Retinal pigment epithelial cell (primary cell): ENCODE measurements at regions not wholly inside any gene's neighbourhood (a gene's known extent, or its start where the extent isn't known, plus 50 kb on each side); places are given as distances from the start of the nearest gene placed in this dataset.
A peak's percentile ranks its signal among the peaks of the same experiment; 100 is the strongest.

ENCODE experiments used
- DNase-seq: peaks from one replicate; pipeline ENCODE4 v3.0.0-alpha.2; 2010; ENCODE audit warnings: low read depth
- H3K4me3 ChIP-seq: 2 replicates; pipeline ENCODE4 v1.5.1; 2011; ENCODE audit warnings: mild to moderate bottlenecking, low read length, control low read depth, moderate library complexity
- TF ChIP-seq, protein P1 (sequence below): conservative IDR thresholded peaks from 2 replicates; pipeline ENCODE4 v1.5.1; 2011; ENCODE audit warnings: low read depth, low read length, control low read depth, inconsistent platforms

DNA sequence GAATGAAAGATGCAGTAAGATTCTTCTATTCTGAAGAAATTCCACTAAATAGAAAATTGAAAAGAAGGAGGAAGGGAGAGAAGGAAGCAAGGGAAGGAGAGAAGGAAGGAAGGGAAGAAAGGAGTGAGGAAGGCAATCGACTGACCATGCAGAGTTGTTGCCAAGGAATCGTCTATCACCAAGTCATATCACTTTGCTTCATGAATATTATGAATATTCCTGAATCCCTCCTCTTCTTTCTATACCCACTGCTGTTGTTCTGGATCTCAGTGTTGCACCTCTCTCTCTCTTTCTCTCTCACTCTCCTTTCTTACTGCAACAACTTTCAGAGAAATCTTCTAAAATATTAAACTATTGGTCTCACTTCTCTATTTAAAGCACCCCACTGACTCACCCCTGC lies 222.4 kb downstream of the IPO8 start:
- DNase-seq: no peak
- H3K4me3 ChIP-seq: no peak overlapping the region
- TF ChIP-seq, protein P1, sequence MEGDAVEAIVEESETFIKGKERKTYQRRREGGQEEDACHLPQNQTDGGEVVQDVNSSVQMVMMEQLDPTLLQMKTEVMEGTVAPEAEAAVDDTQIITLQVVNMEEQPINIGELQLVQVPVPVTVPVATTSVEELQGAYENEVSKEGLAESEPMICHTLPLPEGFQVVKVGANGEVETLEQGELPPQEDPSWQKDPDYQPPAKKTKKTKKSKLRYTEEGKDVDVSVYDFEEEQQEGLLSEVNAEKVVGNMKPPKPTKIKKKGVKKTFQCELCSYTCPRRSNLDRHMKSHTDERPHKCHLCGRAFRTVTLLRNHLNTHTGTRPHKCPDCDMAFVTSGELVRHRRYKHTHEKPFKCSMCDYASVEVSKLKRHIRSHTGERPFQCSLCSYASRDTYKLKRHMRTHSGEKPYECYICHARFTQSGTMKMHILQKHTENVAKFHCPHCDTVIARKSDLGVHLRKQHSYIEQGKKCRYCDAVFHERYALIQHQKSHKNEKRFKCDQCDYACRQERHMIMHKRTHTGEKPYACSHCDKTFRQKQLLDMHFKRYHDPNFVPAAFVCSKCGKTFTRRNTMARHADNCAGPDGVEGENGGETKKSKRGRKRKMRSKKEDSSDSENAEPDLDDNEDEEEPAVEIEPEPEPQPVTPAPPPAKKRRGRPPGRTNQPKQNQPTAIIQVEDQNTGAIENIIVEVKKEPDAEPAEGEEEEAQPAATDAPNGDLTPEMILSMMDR: no peak

GRCh38 chr12:30466093-30466585 lies 229.5 kb downstream of the IPO8 start:
- H3K4me3 ChIP-seq: no peak overlapping the region
- no peak for DNase-seq
- TF ChIP-seq, protein P1: no peak

- H3K4me3 ChIP-seq: no peak overlapping the region
- TF ChIP-seq, protein P1: no peak
- DNase-seq: no peak
Observed at GRCh38 chr12:30463636-30464035, 232.0 kb downstream of the IPO8 start.

DNA sequence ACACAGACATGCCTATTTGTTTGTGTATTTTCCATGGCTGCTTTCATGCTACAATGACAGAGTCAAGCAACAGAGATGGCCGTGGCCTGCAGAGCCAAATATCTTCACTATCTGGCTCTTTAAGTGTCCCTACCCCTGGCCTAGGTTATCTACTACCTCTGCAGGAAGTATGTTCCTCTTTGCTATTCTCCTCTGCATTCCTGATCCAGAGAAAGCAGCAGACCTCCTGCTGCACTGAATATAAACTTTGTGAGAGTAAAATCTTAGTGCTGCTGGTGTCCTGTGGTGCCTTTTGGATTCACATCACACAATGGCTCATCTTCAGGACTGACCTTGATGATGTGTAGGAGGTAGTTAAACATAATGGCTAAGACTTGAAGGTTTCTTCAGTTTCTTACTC lies 233.4 kb downstream of the IPO8 start:
- DNase-seq: no peak
- TF ChIP-seq, protein P1: no peak
- no peak overlapping the region for H3K4me3 ChIP-seq

DNA sequence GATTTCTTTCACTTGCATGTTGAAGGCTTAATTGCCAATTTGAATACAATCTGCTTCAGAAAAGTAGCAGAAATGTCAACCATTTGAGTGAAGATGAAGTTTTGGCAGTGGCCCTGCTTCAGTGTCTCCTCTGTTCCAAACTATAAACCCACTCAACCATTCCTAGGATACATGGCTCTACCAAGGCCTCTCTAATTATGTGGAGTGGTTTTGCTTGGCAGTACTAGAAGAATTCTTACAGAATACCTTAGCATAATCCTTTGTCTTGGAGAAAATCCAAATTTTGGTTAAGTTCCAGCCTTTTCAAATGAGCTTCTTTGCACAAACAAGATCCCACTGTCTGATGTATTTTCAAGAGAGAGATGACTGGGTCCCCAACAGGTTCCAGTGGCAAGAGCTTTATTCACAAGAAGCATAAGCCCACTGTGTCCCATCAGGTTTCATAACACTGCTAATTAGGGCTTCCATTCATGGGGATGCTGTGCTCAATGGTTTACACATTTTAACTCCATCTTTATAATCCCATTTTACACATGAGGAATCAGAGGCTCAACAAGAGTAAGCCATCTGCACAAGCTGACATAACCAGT lies 234.5 kb downstream of the IPO8 start:
- no peak overlapping the region for H3K4me3 ChIP-seq
- TF ChIP-seq, protein P1: no peak
- DNase-seq: peak; percentile 98

GRCh38 chr12:30458453-30458852 lies 237.2 kb downstream of the IPO8 start:
- no peak for DNase-seq
- no peak overlapping the region for H3K4me3 ChIP-seq
- TF ChIP-seq, protein P1: no peak

DNA sequence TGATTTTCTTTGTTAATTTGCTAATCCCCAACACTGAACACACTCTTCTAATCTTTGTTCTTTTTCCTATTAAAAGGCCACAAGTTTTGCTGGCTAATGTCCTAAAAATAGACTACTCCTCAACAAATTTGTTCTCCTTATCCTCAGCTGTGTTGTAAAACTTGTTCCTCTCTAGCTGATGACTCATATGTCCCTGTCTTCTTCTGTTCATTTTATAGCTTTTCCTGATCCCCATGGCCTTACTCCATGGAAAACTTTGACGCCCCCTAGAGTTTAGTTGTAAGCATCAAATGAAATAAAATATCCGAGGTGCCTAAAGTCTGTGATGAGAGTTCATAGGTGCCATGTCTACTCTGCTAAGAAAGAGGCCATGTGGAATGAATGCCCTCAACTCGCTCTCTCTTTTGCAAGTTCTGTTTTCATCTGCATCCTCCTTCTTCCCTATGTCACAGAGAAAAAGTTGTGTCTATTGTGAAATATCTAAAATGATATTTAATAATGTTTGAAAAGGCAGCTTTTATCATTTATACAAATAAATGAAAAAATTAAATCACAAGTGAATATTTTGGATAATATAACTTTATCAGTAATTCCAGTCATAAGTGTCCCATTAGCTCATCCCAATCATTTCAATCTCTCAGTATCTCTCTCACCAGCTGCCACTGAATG lies 237.9 kb downstream of the IPO8 start:
- no peak overlapping the region for H3K4me3 ChIP-seq
- TF ChIP-seq, protein P1: peak; percentile 53
- DNase-seq: peak; percentile 40
